ENCODE measurements at regions not wholly inside any gene's neighbourhood (a gene's known extent, or its start where the extent isn't known, plus 50 kb on each side); places are given as distances from the start of the nearest gene placed in this dataset.

DNA sequence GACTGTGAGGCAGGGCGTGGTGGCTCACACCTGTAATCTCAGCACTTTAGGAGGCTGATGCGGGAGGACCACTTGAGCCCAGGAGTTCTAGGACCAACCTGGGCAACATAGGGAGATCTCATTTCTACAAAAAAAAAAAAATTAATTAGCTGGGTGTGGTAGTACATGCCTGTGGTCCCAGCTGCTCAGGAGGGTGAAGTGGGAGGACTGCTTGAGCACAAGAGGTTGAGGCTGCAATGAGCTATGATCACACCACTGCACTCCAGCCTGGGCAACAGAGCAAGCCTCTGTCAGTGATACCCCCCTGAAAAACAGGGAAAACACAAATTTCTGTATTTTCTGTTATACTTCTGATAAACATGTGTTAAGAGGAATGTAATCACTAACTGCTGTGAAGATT is 57.8 kb upstream of the ARHGAP32 start:
- Mint-ChIP-seq H3K4me1 (ENCODE audit: low read depth) (peaks cover 21% of the 10 kb centered on the region), H3K27ac (no peak overlapping the region), H3K27me3 (no peaks in the 10 kb centered on the region), H3K4me3 (ENCODE audit: low read depth) (no peak overlapping the region), H3K36me3 (ENCODE audit: insufficient read depth) (peaks cover 3% of the 10 kb centered on the region), H3K9me3 (ENCODE audit: low read depth) (no peaks in the 10 kb centered on the region)
- no peak for TF ChIP-seq CTCF (IDR thresholded peaks at IDR 0.05; ENCODE audit: unreplicated experiment)
- no peak for DNase-seq (ENCODE audit: low spot score, unreplicated experiment)

- H3K27me3 Mint-ChIP-seq: no peaks in the 10 kb centered on the region
- no peak for DNase-seq (ENCODE audit: low spot score, unreplicated experiment)
- H3K4me3 Mint-ChIP-seq (ENCODE audit: low read depth): no peak overlapping the region
- H3K36me3 Mint-ChIP-seq (ENCODE audit: insufficient read depth): peaks cover 3% of the 10 kb centered on the region
- peaks cover 18% of the 10 kb centered on the region for H3K4me1 Mint-ChIP-seq (ENCODE audit: low read depth)
- no peak for TF ChIP-seq CTCF (IDR thresholded peaks at IDR 0.05; ENCODE audit: unreplicated experiment)
- no peak overlapping the region for H3K27ac Mint-ChIP-seq
- no peaks in the 10 kb centered on the region for H3K9me3 Mint-ChIP-seq (ENCODE audit: low read depth)
Measured at GRCh38 chr11:129249351-129249750, 57.2 kb upstream of the ARHGAP32 start.

- Mint-ChIP-seq H3K27ac (no peak overlapping the region), H3K27me3 (no peaks in the 10 kb centered on the region), H3K36me3 (ENCODE audit: insufficient read depth) (peaks cover 4% of the 10 kb centered on the region), H3K4me3 (ENCODE audit: low read depth) (no peak overlapping the region), H3K9me3 (ENCODE audit: low read depth) (peaks cover under 1% of the 10 kb centered on the region), H3K4me1 (ENCODE audit: low read depth) (peaks cover 16% of the 10 kb centered on the region)
- DNase-seq (ENCODE audit: low spot score, unreplicated experiment): no peak
- TF ChIP-seq CTCF (IDR thresholded peaks at IDR 0.05; ENCODE audit: unreplicated experiment): no peak
Measured at GRCh38 chr11:129248618-129249017, 56.5 kb upstream of the ARHGAP32 start.

DNA sequence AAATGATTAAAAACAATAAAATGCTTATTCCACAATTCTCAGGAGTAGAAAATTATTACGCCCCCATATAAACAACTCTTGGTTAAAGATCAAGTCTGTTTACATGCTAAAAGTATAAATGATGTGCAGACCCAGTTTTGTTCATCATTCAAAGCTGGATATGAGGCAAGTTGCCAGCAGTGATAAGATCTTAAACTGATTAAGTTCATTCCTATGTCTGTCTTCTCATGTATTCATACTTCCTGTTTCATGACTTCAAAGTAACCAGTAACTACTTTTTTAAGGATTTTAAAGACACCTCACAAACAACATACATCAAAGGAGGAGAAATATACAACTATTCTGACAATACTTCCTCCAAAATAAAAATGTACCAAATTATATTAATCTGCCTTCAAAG is 55.0 kb upstream of the ARHGAP32 start:
- Mint-ChIP-seq H3K9me3 (ENCODE audit: low read depth) (peaks cover 10% of the 10 kb centered on the region), H3K27me3 (no peaks in the 10 kb centered on the region), H3K4me1 (ENCODE audit: low read depth) (peaks cover 6% of the 10 kb centered on the region), H3K4me3 (ENCODE audit: low read depth) (no peak overlapping the region), H3K27ac (no peak overlapping the region), H3K36me3 (ENCODE audit: insufficient read depth) (peaks cover 5% of the 10 kb centered on the region)
- DNase-seq (ENCODE audit: low spot score, unreplicated experiment): no peak
- TF ChIP-seq CTCF (IDR thresholded peaks at IDR 0.05; ENCODE audit: unreplicated experiment): no peak

GRCh38 chr11:129242855-129243254 is 50.7 kb upstream of the ARHGAP32 start:
- H3K27me3 Mint-ChIP-seq: no peaks in the 10 kb centered on the region
- H3K27ac Mint-ChIP-seq: no peak overlapping the region
- TF ChIP-seq CTCF (IDR thresholded peaks at IDR 0.05; ENCODE audit: unreplicated experiment): no peak
- H3K36me3 Mint-ChIP-seq (ENCODE audit: insufficient read depth): peaks cover 2% of the 10 kb centered on the region
- peaks cover 10% of the 10 kb centered on the region for H3K9me3 Mint-ChIP-seq (ENCODE audit: low read depth)
- H3K4me3 Mint-ChIP-seq (ENCODE audit: low read depth): no peak overlapping the region
- peaks cover 1% of the 10 kb centered on the region for H3K4me1 Mint-ChIP-seq (ENCODE audit: low read depth)
- DNase-seq (ENCODE audit: low spot score, unreplicated experiment): no peak

All from progenitor cell of endocrine pancreas (in vitro differentiated cells).